Keratinocyte (primary cell): ENCODE measurements at regions not wholly inside any gene's neighbourhood (a gene's known extent, or its start where the extent isn't known, plus 50 kb on each side); places are given as distances from the start of the nearest gene placed in this dataset.

Experiments used
- EZH2 ChIP-seq: IDR thresholded peaks from one replicate; pipeline ENCODE4 v1.6.1; 2012; ENCODE audit warnings: inconsistent platforms, mild to moderate bottlenecking, low read length, moderate library complexity
- TF ChIP-seq, protein P1 (sequence below), 3 experiments: IDR thresholded peaks in 1 of 3; conservative IDR thresholded peaks in 1 of 3; optimal IDR thresholded peaks in 1 of 3; 2 replicates in 2 of 3; 3 replicates in 1 of 3; pipeline versions ENCODE3 to v1.5.1; 2011; ENCODE audit warnings: low read length in 3 of 3, mild to moderate bottlenecking in 3 of 3, moderate library complexity in 2 of 3, control low read depth in 1 of 3, inconsistent platforms in 1 of 3; ENCODE audit not compliant: insufficient read depth in 2 of 3; ENCODE audit errors: extremely low read depth in 1 of 3

- no peak for TF ChIP-seq EZH2
- TF ChIP-seq, protein P1, sequence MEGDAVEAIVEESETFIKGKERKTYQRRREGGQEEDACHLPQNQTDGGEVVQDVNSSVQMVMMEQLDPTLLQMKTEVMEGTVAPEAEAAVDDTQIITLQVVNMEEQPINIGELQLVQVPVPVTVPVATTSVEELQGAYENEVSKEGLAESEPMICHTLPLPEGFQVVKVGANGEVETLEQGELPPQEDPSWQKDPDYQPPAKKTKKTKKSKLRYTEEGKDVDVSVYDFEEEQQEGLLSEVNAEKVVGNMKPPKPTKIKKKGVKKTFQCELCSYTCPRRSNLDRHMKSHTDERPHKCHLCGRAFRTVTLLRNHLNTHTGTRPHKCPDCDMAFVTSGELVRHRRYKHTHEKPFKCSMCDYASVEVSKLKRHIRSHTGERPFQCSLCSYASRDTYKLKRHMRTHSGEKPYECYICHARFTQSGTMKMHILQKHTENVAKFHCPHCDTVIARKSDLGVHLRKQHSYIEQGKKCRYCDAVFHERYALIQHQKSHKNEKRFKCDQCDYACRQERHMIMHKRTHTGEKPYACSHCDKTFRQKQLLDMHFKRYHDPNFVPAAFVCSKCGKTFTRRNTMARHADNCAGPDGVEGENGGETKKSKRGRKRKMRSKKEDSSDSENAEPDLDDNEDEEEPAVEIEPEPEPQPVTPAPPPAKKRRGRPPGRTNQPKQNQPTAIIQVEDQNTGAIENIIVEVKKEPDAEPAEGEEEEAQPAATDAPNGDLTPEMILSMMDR (optimal IDR thresholded peaks at IDR 0.05 in 1 of 3, IDR thresholded peaks at IDR 0.05 in 1 of 3, conservative IDR thresholded peaks at IDR 0.05 in 1 of 3; ENCODE audit: extremely low read depth in 1 of 3, insufficient read depth in 2 of 3, low read length in 3 of 3): no peak
Observed at GRCh38 chr2:41881249-41881648, 166.6 kb upstream of the PKDCC start.
